ENCODE measurements at regions not wholly inside any gene's neighbourhood (a gene's known extent, or its start where the extent isn't known, plus 50 kb on each side); places are given as distances from the start of the nearest gene placed in this dataset.

DNA sequence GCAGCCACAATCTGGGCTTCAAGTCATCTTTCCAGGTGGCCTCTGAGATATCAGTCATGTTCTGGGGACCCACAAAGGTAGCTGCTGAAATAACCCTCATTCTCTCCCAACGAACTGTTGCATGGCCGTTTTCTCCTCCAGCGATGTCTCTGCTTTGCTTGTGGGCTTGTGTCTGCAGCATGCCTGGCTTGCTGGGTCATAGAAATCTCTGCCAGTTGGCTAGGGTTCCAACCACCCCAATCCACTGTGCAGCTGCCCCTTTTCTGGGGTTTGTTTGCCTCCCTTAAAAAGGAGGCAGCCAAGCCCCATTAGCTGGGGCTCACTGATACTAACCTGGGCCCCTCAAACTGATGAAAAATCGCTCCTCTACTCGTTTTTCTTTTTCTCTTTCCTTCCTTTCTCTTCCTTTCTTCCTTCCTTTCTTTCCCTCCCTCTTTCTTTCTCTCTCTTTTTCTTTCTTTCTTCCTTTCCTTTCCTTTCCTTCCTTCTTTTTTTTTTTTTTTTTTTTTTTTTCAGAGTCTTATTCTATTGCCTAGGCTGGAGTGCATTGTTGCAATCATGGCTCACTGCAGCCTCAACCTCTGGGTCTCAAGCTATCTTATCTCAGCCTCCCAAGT is 680.0 kb downstream of the EPHA4 start:
- no peak for DNase-seq (ENCODE audit: low read depth in 2 of 2)

DNA sequence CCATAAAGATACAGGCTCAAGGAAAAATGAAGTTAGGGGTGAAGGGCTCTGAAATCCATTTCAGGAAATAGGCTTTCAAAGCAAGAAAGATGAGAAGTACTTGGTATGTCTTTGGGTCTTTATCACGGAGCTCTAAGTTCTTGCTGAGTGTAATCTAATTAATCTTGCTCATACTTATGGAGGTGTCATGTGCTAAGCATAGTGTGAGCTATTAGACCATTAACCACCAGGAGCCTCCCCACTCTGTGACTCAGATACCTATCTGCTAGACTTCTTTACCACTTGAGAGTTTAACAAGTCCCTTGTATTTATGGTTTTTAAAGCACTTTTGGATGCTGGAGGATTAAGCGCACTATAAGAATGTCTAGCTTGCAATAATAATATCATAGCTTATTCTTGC is 678.7 kb downstream of the EPHA4 start:
- DNase-seq (ENCODE audit: low read depth in 2 of 2), result no peak

DNA sequence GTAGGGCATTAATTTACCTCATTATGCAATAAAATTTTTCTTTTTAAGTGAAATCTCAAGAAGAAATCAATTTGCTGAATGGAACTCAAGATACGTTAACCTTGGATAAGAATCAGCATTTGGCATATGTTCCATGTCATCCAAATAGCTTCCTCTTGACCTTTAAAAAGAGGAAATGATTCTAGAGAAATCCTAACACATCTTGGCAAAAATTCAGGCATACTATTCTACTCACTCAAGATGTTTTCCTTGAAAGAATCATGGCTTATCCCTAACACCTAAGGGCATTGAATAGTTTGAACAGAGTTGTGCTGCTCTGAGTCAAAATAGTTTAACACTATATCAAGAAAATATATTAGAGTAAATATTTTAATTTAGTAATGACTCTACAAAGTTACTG is 678.0 kb downstream of the EPHA4 start:
- no peak for DNase-seq (ENCODE audit: low read depth in 2 of 2)

DNA sequence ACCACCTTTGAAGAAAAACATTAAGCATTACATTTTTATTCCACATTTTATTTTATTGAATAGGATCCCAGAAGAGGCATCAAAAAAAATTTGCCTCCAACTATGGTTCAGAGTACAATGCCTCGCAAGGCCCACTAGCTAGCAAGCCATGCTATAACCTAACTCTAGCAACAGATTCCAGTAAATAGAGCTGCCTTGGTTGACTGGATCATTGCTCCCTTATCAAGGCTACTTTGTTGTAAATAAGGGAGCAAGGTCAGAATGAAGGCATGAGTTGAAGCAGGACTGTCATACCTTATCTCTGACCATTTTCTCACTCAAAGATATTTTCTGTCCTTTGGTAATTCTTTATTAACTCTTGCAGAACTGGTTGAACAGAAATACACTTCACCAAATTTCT is 672.6 kb downstream of the EPHA4 start:
- DNase-seq (ENCODE audit: low read depth in 2 of 2), result no peak

DNA sequence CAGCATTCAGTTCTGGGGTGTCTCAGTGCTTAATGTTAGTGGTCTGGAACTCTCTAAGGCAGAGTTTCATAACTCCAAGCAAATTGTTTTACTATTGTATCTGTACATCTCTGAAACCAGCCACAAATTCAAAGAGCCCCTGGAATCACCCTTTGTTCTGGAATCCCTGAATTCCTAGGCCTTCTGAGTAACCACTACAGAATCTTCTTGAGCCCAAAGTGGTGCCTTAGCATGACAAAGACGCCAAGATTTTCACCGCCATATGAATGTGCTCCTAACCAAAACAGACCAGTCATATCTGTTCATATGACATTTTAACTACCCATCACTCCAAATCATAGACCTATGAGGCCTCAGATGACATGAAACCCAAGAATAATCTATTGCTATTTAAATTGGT is 668.1 kb downstream of the EPHA4 start:
- DNase-seq (ENCODE audit: low read depth in 2 of 2), result no peak

DNA sequence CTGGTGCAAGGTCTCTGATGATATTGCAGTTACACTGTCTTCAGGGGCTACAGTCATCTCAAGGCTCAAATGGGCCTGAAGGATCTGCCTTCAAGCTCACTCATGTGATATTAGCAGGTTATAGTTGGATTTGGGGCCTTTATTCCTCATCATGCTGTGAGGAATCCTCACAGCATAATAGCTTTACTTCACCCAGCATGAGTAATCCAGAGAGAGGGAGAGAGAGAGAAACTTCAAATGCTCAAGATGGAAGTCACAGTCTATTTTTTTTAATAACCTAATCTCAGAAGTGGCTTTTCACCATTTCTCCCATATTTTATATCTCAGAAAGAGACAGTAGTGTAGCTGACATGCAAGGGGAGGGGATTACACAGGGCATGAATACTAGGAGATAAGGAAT is 658.7 kb downstream of the EPHA4 start:
- DNase-seq (ENCODE audit: low read depth in 2 of 2), result no peak

DNA sequence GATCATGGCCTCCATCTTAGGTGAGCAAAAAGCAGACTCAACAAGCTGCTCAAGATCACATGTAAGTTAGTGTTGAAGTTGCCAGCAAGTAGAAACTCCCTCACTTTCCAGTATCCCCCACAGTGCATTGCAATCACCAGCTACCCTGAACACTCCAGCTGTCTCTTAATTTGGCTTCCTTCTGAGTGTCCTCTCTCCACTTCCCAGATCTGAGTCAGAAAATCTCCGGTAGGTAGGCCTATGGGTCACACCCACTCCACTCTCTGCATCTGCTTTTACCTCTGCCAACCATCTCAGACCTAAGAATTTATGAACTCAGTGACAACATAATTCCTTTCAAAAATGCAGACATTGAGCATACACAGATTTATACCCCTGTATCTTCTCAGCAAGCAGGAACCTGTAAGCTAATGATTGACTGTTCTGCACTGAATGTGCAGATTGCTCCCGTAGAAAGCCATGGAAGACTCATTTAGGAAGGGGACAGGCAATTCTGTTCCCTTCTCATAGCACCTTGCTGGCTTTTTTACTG is 656.9 kb downstream of the EPHA4 start:
- DNase-seq (ENCODE audit: low read depth in 2 of 2), result no peak

DNA sequence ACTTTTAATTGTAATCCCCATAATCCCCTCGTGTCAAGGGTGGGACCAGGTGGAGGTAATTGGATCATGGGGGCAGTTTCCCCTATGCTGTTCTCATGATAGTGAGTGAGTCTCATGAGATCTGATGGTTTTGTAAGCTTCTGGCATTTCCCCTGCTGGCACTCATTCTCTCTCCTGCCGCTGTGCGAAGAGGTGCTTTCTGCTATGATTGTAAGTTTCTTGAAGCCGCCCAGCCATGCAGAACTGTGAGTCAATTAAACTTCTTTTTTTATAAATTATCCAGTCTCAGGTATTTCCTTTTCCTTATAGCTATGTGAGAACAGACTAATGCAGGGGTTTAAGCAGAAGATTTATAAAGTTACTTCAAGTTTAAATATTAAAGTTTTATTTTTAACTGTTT is 655.2 kb downstream of the EPHA4 start:
- no peak for DNase-seq (ENCODE audit: low read depth in 2 of 2)

DNA sequence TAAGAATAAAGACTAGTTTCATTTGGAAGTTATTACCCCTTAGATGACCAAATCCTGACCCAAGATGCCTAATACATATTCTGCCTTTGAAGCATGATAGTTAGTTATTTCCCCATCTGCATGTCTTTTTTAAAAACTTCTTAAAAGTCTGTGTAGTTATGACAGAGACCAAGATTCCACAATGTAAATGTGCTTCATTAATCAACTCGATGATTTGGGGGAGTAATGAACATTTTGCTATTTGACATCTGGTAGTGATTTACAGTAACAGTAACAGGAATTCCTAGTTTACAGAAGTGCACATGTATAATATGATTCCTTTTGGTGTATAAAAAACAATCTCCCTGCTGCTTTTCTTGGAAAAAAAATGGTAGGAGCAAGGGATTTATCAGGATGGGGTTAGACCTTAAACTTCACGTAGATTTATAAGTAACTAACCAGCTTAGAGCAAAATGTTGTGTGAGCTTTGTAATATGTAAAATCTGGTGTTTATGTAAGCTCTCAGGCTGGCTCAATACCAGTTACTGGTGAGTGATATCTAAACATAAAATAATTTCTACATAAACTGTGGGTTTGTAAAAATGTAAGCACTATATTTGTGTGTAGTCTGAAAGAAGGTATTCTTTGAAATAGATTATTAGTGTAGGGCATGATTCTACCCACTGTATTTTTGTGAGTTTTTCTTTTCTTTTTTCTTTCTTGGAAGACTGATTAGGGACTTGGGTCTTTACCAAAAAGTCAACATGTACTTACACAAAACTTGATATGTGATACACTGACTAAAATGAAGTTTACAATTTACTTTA is 641.6 kb downstream of the EPHA4 start:
- no peak for DNase-seq (ENCODE audit: low read depth in 2 of 2)

DNA sequence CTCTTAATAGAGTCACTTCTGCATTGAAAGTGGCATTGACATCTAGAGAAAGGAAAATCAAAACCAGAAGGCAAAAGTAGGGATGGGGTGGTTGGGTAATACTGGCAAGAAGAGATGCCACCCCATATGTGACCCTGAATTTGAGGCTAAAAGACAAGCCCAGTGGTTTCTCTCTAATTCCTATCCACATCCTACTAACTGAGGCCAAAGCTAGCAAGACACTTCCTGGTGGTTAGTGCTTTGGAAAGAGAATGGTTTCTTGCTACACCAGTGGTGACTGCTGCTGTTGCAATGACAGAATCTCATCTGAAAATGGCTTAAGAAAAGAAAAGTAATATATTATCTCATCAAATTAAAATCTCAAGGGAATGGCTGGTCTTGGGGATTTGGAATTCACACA is 640.6 kb downstream of the EPHA4 start:
- no peak for DNase-seq (ENCODE audit: low read depth in 2 of 2)

DNA sequence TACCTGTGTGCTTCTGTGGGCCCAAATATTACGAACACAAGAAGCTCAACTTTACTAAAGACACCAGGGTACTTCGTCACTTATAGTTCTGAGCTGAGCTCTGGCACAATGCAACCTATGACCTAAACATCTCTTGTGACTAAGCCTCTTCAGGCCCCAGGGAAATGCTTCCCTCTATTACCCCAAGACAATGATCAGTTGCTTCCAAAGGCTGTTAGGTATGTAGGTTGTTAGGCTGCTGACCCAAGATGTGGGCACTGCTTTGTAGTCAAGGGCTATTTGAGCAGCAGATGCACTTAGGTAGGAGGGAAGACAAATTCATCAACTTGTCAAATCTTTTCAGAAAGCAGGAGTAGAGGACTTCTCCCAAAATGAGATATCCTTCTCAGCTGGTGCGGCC is 640.1 kb downstream of the EPHA4 start:
- DNase-seq (ENCODE audit: low read depth in 2 of 2), result no peak

DNA sequence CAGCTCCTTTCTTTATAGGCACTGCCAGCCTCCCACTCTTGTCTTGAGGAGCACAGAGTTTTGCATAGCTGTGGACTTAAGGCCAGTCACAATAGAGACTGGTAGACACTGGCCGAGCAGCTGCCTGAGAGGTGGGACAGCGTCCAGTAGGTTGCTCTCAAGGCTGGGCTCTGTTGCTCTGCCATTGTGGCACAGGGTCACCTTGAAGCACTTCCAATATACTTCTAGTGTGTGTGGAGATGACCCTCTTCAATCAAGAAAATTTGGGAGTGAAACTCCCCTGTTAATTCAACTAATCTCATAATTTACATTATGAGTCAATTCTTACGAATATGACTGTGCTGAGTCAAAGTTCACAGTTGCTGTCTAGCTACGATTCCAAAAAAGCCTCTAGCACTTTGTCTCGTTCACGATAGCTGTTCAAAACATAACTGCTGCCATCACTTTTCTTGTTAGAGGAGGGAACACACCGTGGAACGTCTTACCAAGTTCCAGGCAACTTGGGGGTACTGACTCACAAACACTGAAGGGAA is 636.2 kb downstream of the EPHA4 start:
- no peak for DNase-seq (ENCODE audit: low read depth in 2 of 2)

DNA sequence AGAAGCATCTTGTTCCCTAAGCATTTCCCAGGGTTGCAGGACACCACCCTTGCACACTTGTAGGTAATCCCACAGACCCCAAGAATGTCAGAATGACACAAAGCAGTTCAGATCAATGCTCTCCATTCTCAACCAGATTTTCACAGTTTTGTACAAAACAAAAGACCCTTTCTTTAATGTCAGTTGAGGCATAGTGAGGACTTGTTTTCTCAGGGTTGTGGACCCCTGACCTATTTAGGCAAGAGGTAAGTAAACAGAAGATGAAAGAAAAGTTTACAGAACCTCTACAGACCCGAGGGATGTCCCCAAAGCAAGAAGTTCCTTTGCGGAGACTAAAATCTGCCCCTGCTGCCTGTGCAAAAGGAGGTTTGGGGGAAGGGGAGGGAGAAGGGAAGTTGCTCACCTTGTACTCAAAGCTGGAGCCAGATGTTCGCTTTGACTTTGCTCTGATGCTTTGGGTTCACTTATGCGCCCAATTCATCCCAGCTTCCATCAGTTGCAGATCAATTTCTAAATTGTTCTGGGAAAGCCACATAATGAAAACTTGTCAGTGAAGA is 635.4 kb downstream of the EPHA4 start:
- DNase-seq (ENCODE audit: low read depth in 2 of 2), result no peak

DNA sequence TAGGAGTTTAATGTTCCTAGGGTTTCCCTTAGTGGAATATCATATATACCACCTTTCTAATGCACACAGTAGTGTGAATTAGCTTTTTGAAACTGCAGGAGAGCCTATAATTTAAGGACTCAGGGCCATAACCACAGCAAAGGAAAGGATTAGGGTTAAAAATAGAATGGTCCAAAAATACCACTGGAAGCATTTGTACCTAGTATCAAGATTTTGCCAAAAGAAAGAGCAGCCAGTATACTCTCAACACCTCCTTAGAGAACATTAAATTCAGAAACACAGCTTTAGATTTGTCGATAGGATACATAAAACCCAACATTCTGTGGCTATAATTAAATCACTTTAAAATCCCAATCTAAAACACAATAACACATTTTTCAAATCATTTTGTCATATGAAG is 634.9 kb downstream of the EPHA4 start:
- DNase-seq (ENCODE audit: low read depth in 2 of 2), result no peak

DNA sequence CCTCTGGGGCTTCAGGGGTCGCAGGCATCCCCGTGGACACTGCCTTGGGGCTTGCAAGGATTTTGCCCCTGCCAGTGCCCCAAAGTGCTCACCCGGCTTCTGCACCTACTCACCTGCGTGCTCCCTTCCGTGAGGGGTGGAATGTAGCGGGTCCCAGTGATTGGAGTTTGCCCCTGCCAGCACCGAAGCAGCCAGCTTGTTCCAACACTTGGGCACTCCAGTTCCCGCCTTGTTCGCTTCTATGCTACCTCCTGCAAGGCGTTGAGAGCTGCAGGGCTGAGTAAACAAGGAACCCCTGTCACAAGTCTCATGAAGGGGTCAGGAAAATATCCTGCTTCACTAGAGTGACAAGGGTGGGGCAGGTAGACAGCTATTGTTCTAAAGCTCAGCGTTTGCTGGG is 631.5 kb downstream of the EPHA4 start:
- no peak for DNase-seq (ENCODE audit: low read depth in 2 of 2)

DNA sequence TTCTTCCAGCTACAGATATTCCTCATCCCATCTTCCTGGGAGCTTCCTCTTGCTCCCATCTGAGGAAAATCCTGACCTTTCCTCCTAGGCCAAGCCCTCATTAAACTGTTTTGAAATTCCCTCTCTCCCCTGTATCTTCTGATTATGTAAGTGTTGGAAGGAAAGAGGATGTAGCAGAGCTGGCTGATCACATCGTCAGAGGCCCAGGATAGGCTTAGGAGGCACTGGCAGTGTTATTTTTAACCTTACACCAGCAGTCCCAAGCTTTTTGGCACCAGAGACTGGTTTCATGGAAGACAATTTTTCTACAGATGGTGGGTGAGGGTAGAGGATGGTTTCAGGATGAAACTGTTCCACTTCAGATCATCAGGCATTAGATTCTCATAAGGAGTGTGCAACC is 630.4 kb downstream of the EPHA4 start:
- DNase-seq (ENCODE audit: low read depth in 2 of 2), result no peak

DNA sequence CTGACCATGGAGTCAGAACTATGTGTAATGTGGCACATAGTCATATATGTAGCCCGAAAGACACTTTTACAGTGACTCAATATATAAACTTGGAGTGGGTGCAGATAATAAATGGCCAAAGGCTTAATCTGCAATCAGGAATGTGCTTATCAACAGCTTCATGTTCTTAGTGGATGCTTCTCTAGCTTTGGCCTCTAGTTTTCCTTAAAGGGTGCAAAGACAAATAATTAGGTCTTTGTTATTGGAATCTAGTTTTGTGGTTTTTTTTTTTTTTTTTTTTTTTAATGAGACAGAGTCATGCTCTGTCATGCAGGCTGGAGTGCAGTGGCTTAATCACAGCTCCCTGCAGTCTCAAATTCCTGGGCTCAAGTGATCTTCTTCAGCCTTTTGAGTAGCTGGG is 625.6 kb downstream of the EPHA4 start:
- DNase-seq (ENCODE audit: low read depth in 2 of 2), result no peak

DNA sequence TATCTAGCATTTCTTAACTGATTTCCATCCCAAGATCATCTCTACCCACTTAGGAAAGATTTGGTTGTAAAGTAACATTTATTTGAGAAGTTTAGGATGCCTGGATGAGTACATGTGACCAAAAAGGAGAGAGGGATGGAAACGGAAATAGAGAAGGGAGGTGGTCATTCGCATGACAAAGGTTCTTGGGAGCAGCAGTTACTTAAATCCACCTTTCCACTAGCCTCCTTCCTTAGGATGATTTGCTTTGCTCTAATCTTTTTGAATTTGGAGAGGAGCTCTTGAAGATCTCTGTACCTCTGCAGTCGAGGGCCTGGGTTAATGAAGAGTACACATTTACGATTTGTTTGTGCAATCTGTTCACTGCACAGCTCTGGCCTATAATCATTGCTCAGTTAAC is 623.5 kb downstream of the EPHA4 start:
- DNase-seq (ENCODE audit: low read depth in 2 of 2), result no peak

DNA sequence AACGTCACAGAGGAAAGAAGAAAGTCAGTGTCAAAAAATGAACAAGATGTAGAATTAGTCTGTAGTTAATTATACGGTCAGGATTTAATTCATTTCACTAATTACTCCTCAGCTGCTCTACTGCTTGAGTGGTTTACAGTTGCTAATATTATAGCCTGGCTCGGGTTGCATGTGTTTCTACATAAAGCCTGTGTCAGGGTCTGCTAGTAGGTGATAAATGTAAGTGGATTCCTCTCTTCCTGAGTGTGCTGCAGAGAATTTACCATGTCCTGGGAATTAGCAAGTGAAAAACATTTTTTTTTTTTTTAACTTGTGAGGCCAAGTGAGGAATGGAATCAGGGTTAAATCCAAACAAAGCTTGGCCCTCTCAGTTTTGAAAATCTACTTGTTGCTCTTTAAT is 622.6 kb downstream of the EPHA4 start:
- DNase-seq (ENCODE audit: low read depth in 2 of 2), result no peak

DNA sequence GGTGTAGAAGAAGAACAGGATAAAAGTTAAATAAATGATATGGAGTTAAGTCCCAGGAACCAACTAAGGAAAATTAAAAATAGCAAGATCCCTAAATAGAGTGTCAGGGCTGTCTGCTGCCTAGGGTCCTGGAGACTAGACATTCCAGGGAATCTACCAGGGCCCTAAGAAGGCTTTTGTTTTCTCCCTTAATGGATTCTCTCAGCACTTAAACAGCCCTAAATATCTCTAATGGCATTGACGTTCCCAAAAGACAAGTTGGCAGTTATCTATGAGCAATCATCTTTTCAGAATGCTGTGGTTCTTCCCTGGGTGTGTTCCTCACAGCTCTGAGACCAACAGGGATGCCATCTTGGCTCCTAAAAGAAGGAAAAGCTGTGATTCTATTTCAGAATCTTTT is 616.3 kb downstream of the EPHA4 start:
- no peak for DNase-seq (ENCODE audit: low read depth in 2 of 2)

DNA sequence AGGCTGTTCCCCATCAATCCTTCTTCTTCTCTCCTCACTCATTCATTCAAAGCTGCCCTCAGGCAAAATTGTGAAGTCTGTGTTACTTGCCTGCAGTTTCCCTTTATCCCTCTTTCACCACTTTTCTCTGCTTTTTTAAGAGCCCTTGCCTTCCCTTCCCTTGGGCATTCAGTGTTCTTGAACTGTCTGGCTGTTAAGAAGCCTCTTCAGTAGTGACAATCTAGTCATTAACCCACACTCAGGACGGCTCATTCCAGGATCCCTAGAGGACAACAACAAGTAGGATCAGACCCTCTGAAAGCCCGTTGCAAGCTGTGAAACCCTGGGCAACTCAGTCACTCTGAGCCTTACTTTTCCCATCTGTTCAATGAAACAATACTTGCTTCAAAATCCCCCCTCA is 615.7 kb downstream of the EPHA4 start:
- no peak for DNase-seq (ENCODE audit: low read depth in 2 of 2)

DNA sequence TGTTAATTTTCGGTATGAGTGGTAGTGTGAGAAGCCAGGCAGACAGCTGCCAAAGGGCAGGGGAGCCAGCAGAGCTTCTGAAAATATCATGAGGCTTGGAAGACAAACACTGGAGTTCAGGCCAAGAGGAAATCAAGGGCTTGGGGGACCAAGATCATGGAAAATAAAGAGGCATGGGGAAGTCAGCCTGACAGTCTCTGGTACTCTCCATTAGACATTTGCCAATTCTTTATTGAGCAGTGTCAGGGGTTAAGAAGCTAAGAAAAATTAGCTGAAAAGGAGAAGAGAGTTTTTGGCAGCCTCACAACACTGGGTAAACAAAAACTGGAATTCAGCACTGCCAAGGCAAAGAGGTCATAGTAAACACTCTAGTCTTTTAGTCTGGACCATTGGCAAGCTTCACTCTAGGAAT is 612.7 kb downstream of the EPHA4 start:
- no peak for DNase-seq (ENCODE audit: low read depth in 2 of 2)
